Muscle of back (tissue), 3 donors: ENCODE measurements at regions not wholly inside any gene's neighbourhood (a gene's known extent, or its start where the extent isn't known, plus 50 kb on each side); places are given as distances from the start of the nearest gene placed in this dataset.
"Not testable (repeated sequence)": the region's sequence is repeated elsewhere in the genome, so short reads cannot be mapped to it uniquely, and the experiment has no call there.

Experiments used
- DNase-seq, 3 donors: peaks; one replicate each; pipeline versions ENCODE4 v3.0.0 to v3.0.0-alpha.2; 2013

- DNase-seq: peak in 2 of 3 donors; percentile 58 to 79
Observed at GRCh38 chr1:223022641-223023473, 120.2 kb downstream of the TLR5 start.

- no peak for DNase-seq
Observed at GRCh38 chr1:223023863-223024262, 119.2 kb downstream of the TLR5 start.

GRCh38 chr1:223024486-223024885 lies 118.6 kb downstream of the TLR5 start:
- DNase-seq: not testable (repeated sequence)

- not testable (repeated sequence) for DNase-seq
Observed at GRCh38 chr1:223025190-223025734, 117.8 kb downstream of the TLR5 start.

- not testable (repeated sequence) for DNase-seq
Observed at GRCh38 chr1:223026639-223027038, 116.4 kb downstream of the TLR5 start.

GRCh38 chr1:223029985-223030769 lies 112.9 kb downstream of the TLR5 start:
- DNase-seq: no peak

GRCh38 chr1:223030871-223031400 lies 112.1 kb downstream of the TLR5 start:
- DNase-seq: no peak

GRCh38 chr1:223031733-223032601 lies 111.1 kb downstream of the TLR5 start:
- peak; percentile 47 to 87 (median 81) for DNase-seq

- no peak for DNase-seq
Observed at GRCh38 chr1:223033658-223034057, 109.4 kb downstream of the TLR5 start.

GRCh38 chr1:223034270-223034798 lies 108.7 kb downstream of the TLR5 start:
- DNase-seq: no peak

GRCh38 chr1:223035724-223036478 lies 107.1 kb downstream of the TLR5 start:
- DNase-seq: no peak

- no peak for DNase-seq
Observed at GRCh38 chr1:223036479-223036845, 106.6 kb downstream of the TLR5 start.

GRCh38 chr1:223037845-223038244 lies 105.2 kb downstream of the TLR5 start:
- no peak for DNase-seq

- DNase-seq: no peak
Observed at GRCh38 chr1:223038288-223039006, 104.6 kb downstream of the TLR5 start.

GRCh38 chr1:223039990-223040389 lies 103.1 kb downstream of the TLR5 start:
- DNase-seq: peak; percentile 5 to 36 (median 22)

- DNase-seq: no peak
Observed at GRCh38 chr1:223041481-223041880, 101.6 kb downstream of the TLR5 start.

GRCh38 chr1:223045164-223045957 lies 97.7 kb downstream of the TLR5 start:
- no peak for DNase-seq

GRCh38 chr1:223046011-223046410 lies 97.0 kb downstream of the TLR5 start:
- DNase-seq: no peak

- DNase-seq: not testable (repeated sequence)
Observed at GRCh38 chr1:223046463-223046862, 96.6 kb downstream of the TLR5 start.
